Keratinocyte (primary cell): ENCODE measurements at regions not wholly inside any gene's neighbourhood (a gene's known extent, or its start where the extent isn't known, plus 50 kb on each side); places are given as distances from the start of the nearest gene placed in this dataset.

Experiments used
- DNase-seq: peaks from one replicate; pipeline ENCODE4 v3.0.0-alpha.2; 2011; ENCODE audit warnings: low read depth, missing footprints, low spot score
- FAIRE-seq: peaks from 2 replicates; lab custom pipeline; 2011; peaks lifted over from hg19 to GRCh38; lab: Jason Lieb, UNC
- H2AFZ ChIP-seq: 2 replicates; pipeline ENCODE4 v1.6.0; 2012; ENCODE audit warnings: low read length, control low read depth, inconsistent platforms; ENCODE audit not compliant: control insufficient read depth
- H3K27ac ChIP-seq: 2 replicates; pipeline ENCODE4 v1.5.1; 2011; ENCODE audit warnings: low read length; ENCODE audit not compliant: control insufficient read depth, insufficient read depth
- H3K27me3 ChIP-seq: 3 replicates; pipeline ENCODE4 v1.6.0; 2011; ENCODE audit warnings: low read length; ENCODE audit not compliant: control insufficient read depth, insufficient read depth; ENCODE audit errors: extremely low read depth
- H3K36me3 ChIP-seq, 2 experiments: 2 replicates in 1 of 2; 3 replicates in 1 of 2; pipeline ENCODE4 v1.5.1; 2011; ENCODE audit warnings: low read length in 2 of 2, mild to moderate bottlenecking in 1 of 2; ENCODE audit not compliant: control insufficient read depth in 2 of 2, insufficient read depth in 2 of 2; ENCODE audit errors: extremely low read depth in 1 of 2
- H3K4me1 ChIP-seq: 3 replicates; pipeline ENCODE4 v1.5.1; 2011; ENCODE audit warnings: low read length; ENCODE audit not compliant: control insufficient read depth, insufficient read depth; ENCODE audit errors: extremely low read depth
- H3K4me2 ChIP-seq: 3 replicates; pipeline ENCODE4 v1.6.0; 2011; ENCODE audit warnings: low read depth, low read length; ENCODE audit not compliant: control insufficient read depth, insufficient read depth; ENCODE audit errors: extremely low read depth
- H3K4me3 ChIP-seq, 3 experiments: fragments of 200-600 bp in 1 of 3; sonication (generic) in 1 of 3; 2 replicates in 2 of 3; 3 replicates in 1 of 3; pipeline ENCODE4 v1.5.1; 2011 to 2016; ENCODE audit warnings: low read length in 3 of 3, mild to moderate bottlenecking in 3 of 3, control low read depth in 2 of 3, inconsistent platforms in 1 of 3, low read depth in 1 of 3, mixed read lengths in 1 of 3, mixed run types in 1 of 3, moderate library complexity in 1 of 3; ENCODE audit not compliant: control insufficient read depth in 2 of 3, insufficient read depth in 2 of 3; ENCODE audit errors: extremely low read depth in 1 of 3
- H3K79me2 ChIP-seq: 2 replicates; pipeline ENCODE4 v1.6.0; 2012; ENCODE audit warnings: low read length; ENCODE audit not compliant: control insufficient read depth, insufficient read depth
- H3K9ac ChIP-seq: 3 replicates; pipeline ENCODE4 v1.6.0; 2011; ENCODE audit warnings: low read length; ENCODE audit not compliant: control insufficient read depth, insufficient read depth; ENCODE audit errors: extremely low read depth
- H3K9me1 ChIP-seq: 3 replicates; pipeline ENCODE4 v1.6.0; 2011; ENCODE audit warnings: low read length; ENCODE audit not compliant: control insufficient read depth, insufficient read depth; ENCODE audit errors: extremely low read depth
- H3K9me3 ChIP-seq: 2 replicates; pipeline ENCODE4 v1.5.1; 2012; ENCODE audit warnings: low read depth, low read length; ENCODE audit not compliant: control insufficient read depth
- H4K20me1 ChIP-seq: 3 replicates; pipeline ENCODE4 v1.6.0; 2011; ENCODE audit warnings: low read length; ENCODE audit not compliant: control insufficient read depth, insufficient read depth; ENCODE audit errors: extremely low read depth
- CTCF ChIP-seq, 3 experiments: IDR thresholded peaks in 1 of 3; conservative IDR thresholded peaks in 1 of 3; optimal IDR thresholded peaks in 1 of 3; 2 replicates in 2 of 3; 3 replicates in 1 of 3; pipeline versions ENCODE3 to v1.5.1; 2011; ENCODE audit warnings: low read length in 3 of 3, mild to moderate bottlenecking in 3 of 3, moderate library complexity in 2 of 3, control low read depth in 1 of 3, inconsistent platforms in 1 of 3; ENCODE audit not compliant: insufficient read depth in 2 of 3; ENCODE audit errors: extremely low read depth in 1 of 3
- EZH2 ChIP-seq: IDR thresholded peaks from one replicate; pipeline ENCODE4 v1.6.1; 2012; ENCODE audit warnings: inconsistent platforms, mild to moderate bottlenecking, low read length, moderate library complexity
- dilution Hi-C: fragments of 300-500 bp; cut with MboI; formaldehyde crosslinking; loops from one replicate; pipeline ENCODE4 v1.7.0; 2020; ENCODE audit warnings: low sequenced_read_pairs; ENCODE audit not compliant: extremely low pct_ligation_motif_present

- Histone ChIP-seq H3K4me2 (no peak overlapping the region), H2AFZ (no peak overlapping the region), H3K27ac (no peak overlapping the region), H3K4me1 (peaks cover 4% of the 10 kb centered on the region), H3K9ac (no peak overlapping the region), H3K9me1 (no peaks in the 10 kb centered on the region), H3K27me3 (no peaks in the 10 kb centered on the region), H4K20me1 (no peaks in the 10 kb centered on the region), H3K79me2 (no peaks in the 10 kb centered on the region), H3K4me3 (no peak overlapping the region), H3K36me3 (no peaks in the 10 kb centered on the region), H3K9me3 (no peaks in the 10 kb centered on the region)
- DNase-seq = no peak
- no peak for TF ChIP-seq EZH2
- TF ChIP-seq CTCF (optimal IDR thresholded peaks at IDR 0.05 in 1 of 3, IDR thresholded peaks at IDR 0.05 in 1 of 3, conservative IDR thresholded peaks at IDR 0.05 in 1 of 3; ENCODE audit: extremely low read depth in 1 of 3, insufficient read depth in 2 of 3, low read length in 3 of 3) = no peak
- no peak for FAIRE-seq
- dilution Hi-C loops = no loop called here
Observed at GRCh38 chr2:66691031-66691965, 256.4 kb downstream of the MEIS1 start.

DNA sequence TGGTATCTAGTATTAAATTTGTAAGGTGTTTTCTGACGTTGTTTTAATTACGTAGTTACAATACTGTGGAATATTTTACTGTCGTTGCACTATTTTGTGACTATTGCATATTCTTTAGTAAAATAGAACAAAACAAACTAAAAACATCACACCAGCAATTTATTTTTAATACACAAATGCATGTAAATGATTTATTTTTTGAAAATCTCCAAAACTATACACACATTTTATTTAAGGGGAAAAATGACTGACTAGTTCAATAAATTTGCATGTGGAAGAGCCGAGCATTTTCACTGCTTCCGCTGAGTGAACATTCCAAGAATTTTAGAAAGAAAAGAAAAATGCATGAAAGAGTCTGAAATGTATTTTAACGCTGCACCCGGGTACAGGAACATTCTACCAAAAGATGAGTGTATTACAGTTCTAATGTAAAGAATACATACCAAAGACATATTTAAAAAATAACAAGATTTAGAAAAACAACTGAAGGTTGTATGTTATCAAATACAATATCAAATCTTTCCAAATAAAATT is 257.7 kb downstream of the MEIS1 start:
- Histone ChIP-seq H3K9me3 (no peaks in the 10 kb centered on the region), H3K9me1 (no peaks in the 10 kb centered on the region), H3K9ac (no peak overlapping the region), H4K20me1 (no peaks in the 10 kb centered on the region), H2AFZ (no peak overlapping the region), H3K27me3 (no peaks in the 10 kb centered on the region), H3K79me2 (no peaks in the 10 kb centered on the region), H3K4me3 (no peak overlapping the region), H3K4me1 (no peaks in the 10 kb centered on the region), H3K4me2 (no peak overlapping the region), H3K36me3 (no peaks in the 10 kb centered on the region), H3K27ac (no peak overlapping the region)
- TF ChIP-seq CTCF (optimal IDR thresholded peaks at IDR 0.05 in 1 of 3, IDR thresholded peaks at IDR 0.05 in 1 of 3, conservative IDR thresholded peaks at IDR 0.05 in 1 of 3; ENCODE audit: extremely low read depth in 1 of 3, insufficient read depth in 2 of 3, low read length in 3 of 3) (no peak), EZH2 (no peak)
- DNase-seq (no peak), FAIRE-seq (no peak)
- dilution Hi-C loops = no loop called here
